Hepatocyte (in vitro differentiated cells): ENCODE measurements at regions not wholly inside any gene's neighbourhood (a gene's known extent, or its start where the extent isn't known, plus 50 kb on each side); places are given as distances from the start of the nearest gene placed in this dataset.

Experiments
- DNase-seq: peaks from one replicate; pipeline ENCODE4 v3.0.0-alpha.2; 2016; ENCODE audit warnings: low spot score
- H2AFZ ChIP-seq: fragments of 200-600 bp; sonication (generic); 2 replicates; pipeline ENCODE4 v1.6.0; 2016; ENCODE audit warnings: antibody characterized with exemption, mild to moderate bottlenecking
- H3K27ac ChIP-seq: fragments of 200-600 bp; sonication (generic); 2 replicates; pipeline ENCODE4 v1.5.1; 2016; ENCODE audit warnings: mild to moderate bottlenecking
- H3K27me3 ChIP-seq: fragments of 200-600 bp; sonication (generic); 2 replicates; pipeline ENCODE4 v1.6.1; 2016
- H3K36me3 ChIP-seq: fragments of 200-600 bp; sonication (generic); replicated peaks from 2 replicates; pipeline ENCODE4 v1.5.1; 2016; ENCODE audit warnings: low read depth; ENCODE audit not compliant: insufficient read depth
- H3K4me1 ChIP-seq: fragments of 200-600 bp; sonication (generic); 2 replicates; pipeline ENCODE4 v1.5.1; 2016; ENCODE audit warnings: mild to moderate bottlenecking, moderate library complexity; ENCODE audit not compliant: insufficient read depth
- H3K4me2 ChIP-seq: fragments of 200-600 bp; sonication (generic); 2 replicates; pipeline ENCODE4 v1.6.0; 2016
- H3K4me3 ChIP-seq: fragments of 200-600 bp; sonication (generic); 2 replicates; pipeline ENCODE4 v1.5.1; 2016; ENCODE audit warnings: mild to moderate bottlenecking
- H3K79me2 ChIP-seq: fragments of 200-600 bp; sonication (generic); 2 replicates; pipeline ENCODE4 v1.6.0; 2017; ENCODE audit warnings: mild to moderate bottlenecking
- H3K9me2 ChIP-seq: fragments of 200-600 bp; sonication (generic); replicated peaks from 2 replicates; pipeline ENCODE4 v1.6.0; 2017; ENCODE audit warnings: mild to moderate bottlenecking; ENCODE audit not compliant: insufficient read depth
- H3K9me3 ChIP-seq: fragments of 200-600 bp; sonication (generic); 2 replicates; pipeline ENCODE4 v1.5.1; 2016; ENCODE audit warnings: low read depth, mild to moderate bottlenecking
- H4K20me1 ChIP-seq: fragments of 200-600 bp; sonication (generic); 2 replicates; pipeline ENCODE4 v1.6.0; 2016; ENCODE audit warnings: mild to moderate bottlenecking; ENCODE audit not compliant: insufficient read depth, poor library complexity, severe bottlenecking
- EZH2 ChIP-seq: fragments of 200-600 bp; sonication (generic); IDR thresholded peaks from 2 replicates; pipeline ENCODE4 v1.6.1; 2016; ENCODE audit warnings: antibody characterized with exemption, mild to moderate bottlenecking, borderline replicate concordance
- EZH2phosphoT487 ChIP-seq: fragments of 200-600 bp; sonication (generic); IDR thresholded peaks from one replicate; pipeline ENCODE4 v1.6.1; 2018; ENCODE audit warnings: antibody characterized with exemption, mild to moderate bottlenecking, low read depth, moderate library complexity; ENCODE audit not compliant: unreplicated experiment, severe bottlenecking
- WGBS: methylation state at CpG from one replicate; pipeline ENCODE4 v1.1.6; 2016; ENCODE audit warnings: low lambda C conversion rate; ENCODE audit errors: missing lambda C conversion rate; 5-methylcytosine and 5-hydroxymethylcytosine counted together
- TF ChIP-seq, protein P1 (sequence below): fragments of 200-600 bp; sonication (generic); IDR thresholded peaks from 2 replicates; pipeline ENCODE4 v1.5.1; 2016; ENCODE audit warnings: antibody characterized with exemption, mild to moderate bottlenecking; ENCODE audit not compliant: poor library complexity

DNA sequence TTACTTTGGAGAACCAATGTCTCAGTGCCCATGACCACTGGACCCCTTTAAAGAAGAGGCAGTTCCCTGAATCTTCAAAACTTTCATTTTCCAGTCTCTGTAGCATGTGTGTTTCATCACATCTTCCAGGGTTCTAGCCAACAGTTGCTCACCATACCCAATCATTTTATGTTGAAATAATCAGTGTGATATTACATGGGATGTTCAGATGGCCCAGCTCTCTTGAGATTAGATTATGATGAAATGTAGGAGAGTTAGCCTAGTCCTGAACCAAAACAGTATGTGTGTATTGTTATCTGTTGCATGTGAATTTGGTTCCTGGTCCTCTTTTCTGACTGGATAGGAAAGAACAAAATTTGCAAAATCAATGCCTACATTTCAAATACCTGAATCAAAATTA, 144.5 kb downstream of the ANKRD7 start:
- Histone ChIP-seq H3K9me3 (no peaks in the 10 kb centered on the region), H3K36me3 (no peaks in the 10 kb centered on the region), H3K27ac (no peak overlapping the region), H3K27me3 (no peaks in the 10 kb centered on the region), H4K20me1 (no peaks in the 10 kb centered on the region), H3K4me2 (no peak overlapping the region), H3K4me3 (no peak overlapping the region), H2AFZ (no peak overlapping the region), H3K79me2 (no peaks in the 10 kb centered on the region), H3K4me1 (no peaks in the 10 kb centered on the region), H3K9me2 (no peaks in the 10 kb centered on the region)
- TF ChIP-seq EZH2phosphoT487 (no peak), EZH2 (no peak)
- TF ChIP-seq, protein P1, sequence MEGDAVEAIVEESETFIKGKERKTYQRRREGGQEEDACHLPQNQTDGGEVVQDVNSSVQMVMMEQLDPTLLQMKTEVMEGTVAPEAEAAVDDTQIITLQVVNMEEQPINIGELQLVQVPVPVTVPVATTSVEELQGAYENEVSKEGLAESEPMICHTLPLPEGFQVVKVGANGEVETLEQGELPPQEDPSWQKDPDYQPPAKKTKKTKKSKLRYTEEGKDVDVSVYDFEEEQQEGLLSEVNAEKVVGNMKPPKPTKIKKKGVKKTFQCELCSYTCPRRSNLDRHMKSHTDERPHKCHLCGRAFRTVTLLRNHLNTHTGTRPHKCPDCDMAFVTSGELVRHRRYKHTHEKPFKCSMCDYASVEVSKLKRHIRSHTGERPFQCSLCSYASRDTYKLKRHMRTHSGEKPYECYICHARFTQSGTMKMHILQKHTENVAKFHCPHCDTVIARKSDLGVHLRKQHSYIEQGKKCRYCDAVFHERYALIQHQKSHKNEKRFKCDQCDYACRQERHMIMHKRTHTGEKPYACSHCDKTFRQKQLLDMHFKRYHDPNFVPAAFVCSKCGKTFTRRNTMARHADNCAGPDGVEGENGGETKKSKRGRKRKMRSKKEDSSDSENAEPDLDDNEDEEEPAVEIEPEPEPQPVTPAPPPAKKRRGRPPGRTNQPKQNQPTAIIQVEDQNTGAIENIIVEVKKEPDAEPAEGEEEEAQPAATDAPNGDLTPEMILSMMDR: no peak
- no peak for DNase-seq

DNA sequence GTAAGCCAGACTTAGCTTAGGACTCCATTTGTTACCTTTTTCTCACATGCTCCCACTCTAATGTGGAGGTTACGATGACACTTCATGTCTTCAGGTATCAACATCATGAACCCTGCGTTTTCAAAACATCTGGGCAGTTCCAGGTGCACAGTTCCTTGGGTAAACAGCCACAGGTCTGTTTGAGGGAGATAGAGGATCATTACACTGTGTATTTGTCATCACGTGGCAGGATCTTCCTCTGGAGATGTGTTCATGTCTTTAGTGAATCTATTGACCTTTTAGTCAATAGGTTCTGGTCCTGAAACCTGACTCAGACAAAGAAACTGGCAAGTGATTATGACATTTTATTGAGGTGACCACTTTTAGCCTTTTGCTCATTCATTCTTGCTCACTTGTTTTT, 145.5 kb downstream of the ANKRD7 start:
- Histone ChIP-seq H3K4me3 (no peak overlapping the region), H3K4me1 (no peaks in the 10 kb centered on the region), H4K20me1 (no peaks in the 10 kb centered on the region), H3K9me2 (no peaks in the 10 kb centered on the region), H2AFZ (no peak overlapping the region), H3K79me2 (no peaks in the 10 kb centered on the region), H3K27me3 (no peaks in the 10 kb centered on the region), H3K4me2 (no peak overlapping the region), H3K27ac (no peak overlapping the region), H3K9me3 (no peaks in the 10 kb centered on the region), H3K36me3 (no peaks in the 10 kb centered on the region)
- no peak for DNase-seq
- WGBS: 82% methylated on average over 3 of the region's 3 CpGs
- TF ChIP-seq EZH2phosphoT487 (no peak), EZH2 (no peak)
- TF ChIP-seq, protein P1: no peak

DNA sequence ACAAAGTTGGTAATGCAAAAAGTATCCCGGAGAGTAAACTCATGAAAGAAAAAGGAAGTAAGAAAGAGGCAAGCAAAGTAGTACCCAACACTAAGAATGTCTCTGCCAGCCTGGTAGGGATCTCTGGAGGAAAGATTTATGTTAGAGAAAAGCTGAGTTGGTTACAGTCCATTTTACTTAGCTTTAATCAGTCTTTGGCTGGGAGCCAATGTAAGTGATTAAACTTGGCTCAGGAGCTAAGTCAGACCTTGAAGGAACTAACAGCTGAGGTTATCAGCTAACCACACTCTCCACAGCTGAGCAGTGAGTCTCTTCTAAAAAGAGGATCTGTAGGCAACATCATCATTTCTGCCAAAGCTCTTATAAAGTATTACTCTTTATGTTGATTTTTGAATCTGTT, 148.0 kb downstream of the ANKRD7 start:
- Histone ChIP-seq H3K36me3 (no peaks in the 10 kb centered on the region), H3K9me3 (no peaks in the 10 kb centered on the region), H4K20me1 (no peaks in the 10 kb centered on the region), H3K4me2 (no peak overlapping the region), H3K4me3 (no peak overlapping the region), H3K27ac (no peak overlapping the region), H3K4me1 (no peaks in the 10 kb centered on the region), H3K79me2 (no peaks in the 10 kb centered on the region), H3K27me3 (no peaks in the 10 kb centered on the region), H2AFZ (no peak overlapping the region), H3K9me2 (no peaks in the 10 kb centered on the region)
- DNase-seq: no peak
- WGBS: 76% methylated on average over 1 of the region's 1 CpG
- TF ChIP-seq, protein P1: no peak
- TF ChIP-seq EZH2 (no peak), EZH2phosphoT487 (no peak)

DNA sequence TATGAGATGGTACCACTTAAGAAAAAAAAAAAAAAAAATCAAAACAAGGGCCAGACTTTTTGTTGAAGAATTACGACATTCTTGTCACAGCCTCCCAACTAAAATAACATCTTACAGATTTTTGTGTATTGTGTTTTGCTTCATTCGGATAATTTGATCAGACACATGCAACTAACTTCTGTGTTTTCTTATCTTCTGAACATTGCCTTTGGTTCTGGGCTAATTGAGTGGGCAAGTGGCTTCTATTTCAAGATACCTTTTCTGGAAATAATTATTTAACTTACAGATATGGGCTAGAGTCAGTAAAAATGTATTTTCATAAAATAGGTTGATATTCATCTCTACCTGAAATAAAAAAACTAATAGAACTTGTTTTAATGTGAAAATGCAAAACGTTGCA, 165.1 kb downstream of the ANKRD7 start:
- Histone ChIP-seq H3K27me3 (no peaks in the 10 kb centered on the region), H3K4me3 (no peak overlapping the region), H3K9me3 (no peaks in the 10 kb centered on the region), H3K9me2 (no peaks in the 10 kb centered on the region), H4K20me1 (no peaks in the 10 kb centered on the region), H3K4me1 (peaks cover 3% of the 10 kb centered on the region), H3K36me3 (no peaks in the 10 kb centered on the region), H3K27ac (no peak overlapping the region), H2AFZ (no peak overlapping the region), H3K4me2 (no peak overlapping the region), H3K79me2 (no peaks in the 10 kb centered on the region)
- 82% methylated on average over 3 of the region's 3 CpGs for WGBS
- TF ChIP-seq EZH2phosphoT487 (no peak), EZH2 (no peak)
- TF ChIP-seq, protein P1: no peak
- DNase-seq: no peak
